CMK (cell line): ENCODE measurements at regions not wholly inside any gene's neighbourhood (a gene's known extent, or its start where the extent isn't known, plus 50 kb on each side); places are given as distances from the start of the nearest gene placed in this dataset.

Source experiments
- DNase-seq: peaks from one replicate; pipeline ENCODE4 v3.0.0-alpha.2; 2010; ENCODE audit warnings: low read depth

GRCh38 chr1:187236676-187237075, 407.9 kb downstream of the PLA2G4A start:
- no peak for DNase-seq

GRCh38 chr1:187237542-187237941, 408.8 kb downstream of the PLA2G4A start:
- no peak for DNase-seq

GRCh38 chr1:187241971-187242370, 413.2 kb downstream of the PLA2G4A start:
- no peak for DNase-seq

- no peak for DNase-seq
Measured at GRCh38 chr1:187244623-187245022, 415.9 kb downstream of the PLA2G4A start.

GRCh38 chr1:187245201-187245600, 416.5 kb downstream of the PLA2G4A start:
- no peak for DNase-seq

GRCh38 chr1:187249196-187249595, 420.4 kb downstream of the PLA2G4A start:
- no peak for DNase-seq

GRCh38 chr1:187252923-187253322, 424.2 kb downstream of the PLA2G4A start:
- no peak for DNase-seq

GRCh38 chr1:187257476-187257875, 428.7 kb downstream of the PLA2G4A start:
- DNase-seq: no peak

GRCh38 chr1:187261637-187262036, 432.9 kb downstream of the PLA2G4A start:
- no peak for DNase-seq

- DNase-seq: no peak
Measured at GRCh38 chr1:187262731-187263130, 434.0 kb downstream of the PLA2G4A start.

GRCh38 chr1:187264995-187265602, 436.4 kb downstream of the PLA2G4A start:
- DNase-seq: no peak

GRCh38 chr1:187266051-187266450, 437.3 kb downstream of the PLA2G4A start:
- no peak for DNase-seq

- DNase-seq: no peak
Measured at GRCh38 chr1:187267827-187268226, 439.1 kb downstream of the PLA2G4A start.

- DNase-seq: no peak
Measured at GRCh38 chr1:187270256-187270655, 441.5 kb downstream of the PLA2G4A start.

GRCh38 chr1:187275346-187275745, 446.6 kb downstream of the PLA2G4A start:
- DNase-seq: no peak

- no peak for DNase-seq
Measured at GRCh38 chr1:187275985-187276575, 447.3 kb downstream of the PLA2G4A start.

GRCh38 chr1:187276677-187277076, 447.9 kb downstream of the PLA2G4A start:
- DNase-seq: no peak

- DNase-seq: no peak
Measured at GRCh38 chr1:187280031-187280430, 451.3 kb downstream of the PLA2G4A start.

- no peak for DNase-seq
Measured at GRCh38 chr1:187281085-187281484, 452.3 kb downstream of the PLA2G4A start.

GRCh38 chr1:187283984-187284383, 455.2 kb downstream of the PLA2G4A start:
- DNase-seq: no peak

- no peak for DNase-seq
Measured at GRCh38 chr1:187294421-187295201, 465.9 kb downstream of the PLA2G4A start.

- DNase-seq: no peak
Measured at GRCh38 chr1:187300081-187300480, 471.3 kb downstream of the PLA2G4A start.

GRCh38 chr1:187306710-187307415, 478.1 kb downstream of the PLA2G4A start:
- DNase-seq: no peak
